Stimulated activated CD8-positive, alpha-beta memory T cell treated with anti-CD3 and anti-CD28 coated beads, Interleukin-4, amount 100 ng/mL, for 1 hour (primary cell): ENCODE measurements at regions not wholly inside any gene's neighbourhood (a gene's known extent, or its start where the extent isn't known, plus 50 kb on each side); places are given as distances from the start of the nearest gene placed in this dataset.
"Not testable (repeated sequence)": the region's sequence is repeated elsewhere in the genome, so short reads cannot be mapped to it uniquely, and the experiment has no call there.

Experiments
- DNase-seq, 2 donors: peaks; one replicate each; pipeline ENCODE4 v3.0.0-alpha.2; 2020; ENCODE audit warnings: low read depth in 2 of 2, low spot score in 1 of 2

DNA sequence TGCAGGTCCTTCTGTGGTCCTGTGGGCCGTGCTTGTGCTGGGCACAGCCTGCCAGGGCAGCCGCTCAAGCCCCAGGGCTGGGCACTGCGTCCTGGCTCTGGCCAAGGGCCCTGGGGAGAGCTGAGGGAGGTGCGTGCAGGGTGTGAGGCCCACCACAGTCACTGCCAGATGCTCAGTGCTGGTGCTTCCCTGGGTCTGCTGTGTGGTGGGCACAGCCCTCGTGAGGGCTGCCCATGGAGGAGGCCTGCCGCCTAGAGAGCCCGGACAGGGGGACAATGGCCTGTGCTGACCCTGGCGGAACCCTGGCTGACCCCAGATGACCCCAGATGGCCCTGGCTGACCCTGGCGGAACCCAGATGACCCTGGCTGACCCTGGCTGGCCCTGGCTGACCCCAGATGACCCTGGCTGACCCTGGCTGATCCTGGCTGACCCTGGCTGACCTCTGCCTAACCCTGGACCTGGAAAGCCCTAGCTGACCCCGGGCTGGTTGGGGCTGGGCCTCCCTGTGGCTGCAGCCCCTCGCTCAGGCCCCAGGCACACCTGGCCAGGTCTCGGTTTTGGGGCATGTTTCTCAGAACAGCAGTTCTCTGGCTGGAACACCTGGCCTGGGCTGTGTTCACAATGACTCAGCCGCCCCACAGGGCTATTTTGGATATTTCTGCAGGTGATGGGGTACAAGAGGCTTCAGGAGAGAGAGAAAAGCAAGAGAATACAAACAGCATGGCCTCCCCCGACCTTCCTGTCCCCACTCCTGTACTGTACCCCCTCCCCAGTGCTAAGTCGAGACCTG is 55.4 kb downstream of the TMEM121 start:
- DNase-seq = no peak

DNA sequence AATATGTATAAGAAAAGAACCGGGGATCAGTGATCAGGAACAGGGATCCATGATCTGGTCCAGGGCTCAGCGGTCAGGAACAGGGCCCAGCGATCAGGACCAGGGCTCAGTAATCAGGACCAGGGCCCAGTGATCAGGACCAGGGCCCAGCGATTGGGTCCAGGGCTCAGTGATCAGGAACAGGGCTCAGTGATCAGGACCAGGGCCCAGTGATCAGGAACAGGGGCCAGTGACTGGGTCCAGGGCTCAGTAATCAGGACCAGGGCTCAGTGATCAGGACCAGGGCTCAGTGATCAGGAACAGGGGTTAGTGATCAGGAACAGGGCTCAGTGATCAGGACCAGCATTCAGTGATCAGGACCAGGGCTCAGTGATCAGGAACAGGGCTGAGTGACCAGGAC is 56.3 kb downstream of the TMEM121 start:
- DNase-seq = no peak

DNA sequence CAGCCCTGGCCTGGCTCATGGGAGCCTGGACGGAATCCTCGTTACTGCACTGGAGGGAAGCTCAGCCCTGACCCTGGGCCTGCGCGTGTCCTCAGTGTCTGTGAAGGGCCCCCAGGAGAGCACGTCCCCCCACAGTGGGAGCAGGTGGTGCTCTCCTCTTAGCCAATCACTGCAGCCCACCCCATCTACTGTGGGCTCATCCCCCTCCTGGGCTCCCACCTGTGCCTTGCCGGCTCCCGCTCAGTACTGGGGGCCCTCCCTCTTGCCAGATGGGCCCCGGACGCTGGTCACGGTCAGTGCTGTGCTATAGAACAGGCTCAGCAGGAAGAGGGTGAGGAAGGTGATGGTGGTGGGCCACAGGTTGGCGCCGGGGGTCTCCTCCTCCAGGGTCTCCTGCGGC is 57.5 kb downstream of the TMEM121 start:
- not testable (repeated sequence) for DNase-seq

DNA sequence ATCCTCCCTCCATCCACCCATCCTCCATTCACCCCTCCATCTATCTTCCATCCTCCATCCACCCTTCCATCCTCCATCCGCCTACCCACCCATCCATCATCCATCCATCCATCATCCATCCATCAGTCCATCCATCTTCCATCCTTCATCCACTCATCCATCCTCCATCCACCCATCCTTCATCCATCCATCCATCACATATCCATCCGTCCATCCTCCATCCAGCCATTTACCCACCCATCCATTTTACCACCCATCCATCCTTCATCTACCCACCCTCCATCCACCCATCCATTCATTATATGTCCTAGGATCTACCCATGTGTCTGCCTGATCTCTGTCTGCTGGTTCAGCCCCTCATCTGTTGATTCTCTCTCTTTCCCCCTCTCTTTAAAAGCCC is 58.9 kb downstream of the TMEM121 start:
- DNase-seq = not testable (repeated sequence)

DNA sequence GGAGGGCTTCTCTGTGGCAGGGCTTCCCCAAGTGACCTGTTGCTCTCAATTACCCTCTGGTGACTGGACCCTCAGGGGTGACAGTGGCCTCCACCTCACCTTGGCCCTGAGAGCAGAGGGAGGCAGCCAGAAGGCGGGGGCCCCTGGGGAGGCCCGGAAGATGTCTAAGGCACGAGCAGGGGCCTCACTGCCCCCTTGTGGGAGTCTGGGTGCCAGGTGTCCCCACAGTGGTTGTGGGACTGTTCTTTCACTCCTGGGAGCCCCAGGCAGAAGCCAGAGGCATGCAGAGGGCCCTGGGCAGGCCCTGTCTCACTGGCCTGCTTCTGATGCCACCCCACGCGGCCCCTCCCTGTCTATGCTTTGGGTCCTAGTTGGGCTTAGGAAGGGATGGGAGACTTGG is 59.3 kb downstream of the TMEM121 start:
- DNase-seq = not testable (repeated sequence)

DNA sequence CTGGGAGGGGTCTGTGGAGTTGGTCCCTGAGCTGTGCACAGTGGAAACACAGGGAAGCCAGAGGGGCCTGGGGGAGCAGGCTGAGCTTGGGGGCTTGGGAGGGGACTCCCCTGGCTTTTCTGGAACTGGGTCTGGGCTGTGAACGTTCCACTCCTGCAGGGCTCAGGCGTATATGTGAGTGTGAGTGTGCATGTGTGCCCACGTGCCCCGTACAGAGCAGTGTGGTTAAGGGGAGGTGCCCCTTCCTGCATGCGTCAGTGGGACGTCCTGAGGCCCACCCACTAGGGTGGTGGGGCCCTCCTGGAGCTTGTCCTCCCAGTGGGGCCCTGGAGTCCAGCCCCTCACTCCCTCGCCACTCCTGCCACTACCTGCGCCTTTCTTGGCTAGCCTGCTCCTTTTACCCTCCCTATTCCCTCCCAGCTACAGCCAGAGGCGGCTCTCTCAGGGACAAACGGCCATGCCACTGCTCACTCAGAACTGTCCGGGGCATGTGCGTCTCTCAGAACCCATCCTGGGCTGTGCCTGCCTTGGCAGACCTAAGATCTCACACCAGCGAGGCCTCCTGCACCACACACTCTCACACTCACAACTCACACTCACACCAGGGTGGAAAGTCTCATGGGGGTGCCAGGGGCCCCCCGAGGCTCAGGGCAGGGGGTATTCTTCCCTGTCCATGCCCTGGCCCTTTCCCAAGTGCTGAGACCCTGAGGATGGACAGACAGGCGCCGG is 59.9 kb downstream of the TMEM121 start:
- DNase-seq = not testable (repeated sequence)

DNA sequence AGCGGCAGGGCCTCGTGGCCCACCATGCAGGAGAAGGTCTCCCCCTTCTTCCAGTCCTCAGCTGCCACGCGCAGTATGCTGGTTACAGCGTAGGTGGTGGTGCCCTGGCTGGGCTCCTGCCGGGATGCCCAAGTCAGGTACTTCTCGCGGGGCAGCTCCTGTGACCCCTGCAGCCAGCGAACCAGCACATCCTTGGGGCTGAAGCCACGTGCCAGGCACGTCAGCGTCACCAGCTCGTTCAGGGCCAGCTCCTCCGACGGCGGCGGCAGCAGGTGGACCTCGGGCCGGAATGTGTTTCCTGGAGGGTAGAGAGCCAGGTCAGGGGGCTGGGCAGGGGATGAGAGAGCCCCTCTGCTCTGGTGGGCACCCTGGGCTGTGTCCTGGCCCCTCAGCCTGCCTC is 60.7 kb downstream of the TMEM121 start:
- DNase-seq = not testable (repeated sequence)

DNA sequence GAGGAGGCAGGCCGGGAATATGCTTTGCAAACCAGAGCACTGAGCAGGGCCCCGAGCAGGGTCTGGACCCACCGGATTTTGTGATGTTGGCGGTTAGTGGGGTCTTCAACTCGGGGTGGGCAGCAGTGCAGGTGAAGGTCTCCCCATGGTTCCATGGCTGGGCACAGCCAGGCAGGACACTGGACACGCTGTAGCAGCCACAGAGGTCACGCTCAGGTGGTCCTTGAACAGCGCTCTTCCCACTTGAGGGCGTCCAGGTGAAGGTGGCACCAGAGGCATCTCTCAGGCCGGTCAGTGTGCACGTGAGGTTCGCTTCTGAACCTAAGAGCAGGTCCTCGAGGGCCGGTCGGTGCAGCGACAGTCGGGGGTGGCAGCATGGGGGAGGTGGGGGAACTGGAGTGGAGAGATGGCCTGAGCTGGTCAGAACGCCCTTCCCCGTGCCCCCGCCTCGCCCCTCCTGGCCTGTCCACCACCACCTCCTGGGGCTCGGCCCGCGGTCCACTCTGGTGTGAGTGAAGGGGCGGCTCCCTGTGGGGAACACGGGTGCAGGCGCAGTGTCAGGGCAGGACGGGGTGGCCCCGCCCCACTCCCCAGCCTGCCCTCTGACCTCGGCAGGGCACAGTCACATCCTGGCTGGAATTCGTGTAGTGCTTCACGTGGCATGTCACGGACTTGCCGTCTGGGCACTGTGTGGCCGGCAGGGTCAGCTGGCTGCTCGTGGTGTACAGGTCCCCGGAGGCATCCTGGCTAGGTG is 61.3 kb downstream of the TMEM121 start:
- DNase-seq = not testable (repeated sequence)

DNA sequence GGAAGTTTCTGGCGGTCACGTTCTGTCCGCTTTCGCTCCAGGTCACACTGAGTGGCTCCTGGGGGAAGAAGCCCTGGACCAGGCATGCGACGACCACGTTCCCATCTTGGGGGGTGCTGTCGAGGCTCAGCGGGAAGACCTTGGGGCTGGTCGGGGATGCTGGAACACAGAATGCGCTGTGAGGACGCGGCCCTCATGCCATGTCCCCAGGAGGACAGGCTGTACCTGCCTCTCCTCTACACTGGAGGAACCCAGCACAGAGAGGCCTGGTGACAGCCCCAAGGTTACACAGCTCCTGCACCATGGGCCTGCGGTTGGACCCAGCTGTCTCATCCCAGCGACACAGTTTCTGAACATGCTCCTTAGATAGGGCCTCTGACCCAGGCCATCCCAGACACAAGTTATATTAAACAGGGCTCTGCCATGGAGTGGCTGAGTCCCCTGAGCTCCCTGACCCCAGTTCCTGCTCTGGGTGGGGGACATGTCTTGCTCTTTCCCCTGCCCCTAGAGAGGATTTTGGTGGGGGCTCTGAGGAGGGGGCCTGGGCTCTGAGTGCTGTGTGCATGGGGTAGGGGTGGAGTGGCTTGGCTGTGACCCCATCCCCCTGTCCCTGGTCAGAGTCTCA is 62.0 kb downstream of the TMEM121 start:
- DNase-seq = no peak

DNA sequence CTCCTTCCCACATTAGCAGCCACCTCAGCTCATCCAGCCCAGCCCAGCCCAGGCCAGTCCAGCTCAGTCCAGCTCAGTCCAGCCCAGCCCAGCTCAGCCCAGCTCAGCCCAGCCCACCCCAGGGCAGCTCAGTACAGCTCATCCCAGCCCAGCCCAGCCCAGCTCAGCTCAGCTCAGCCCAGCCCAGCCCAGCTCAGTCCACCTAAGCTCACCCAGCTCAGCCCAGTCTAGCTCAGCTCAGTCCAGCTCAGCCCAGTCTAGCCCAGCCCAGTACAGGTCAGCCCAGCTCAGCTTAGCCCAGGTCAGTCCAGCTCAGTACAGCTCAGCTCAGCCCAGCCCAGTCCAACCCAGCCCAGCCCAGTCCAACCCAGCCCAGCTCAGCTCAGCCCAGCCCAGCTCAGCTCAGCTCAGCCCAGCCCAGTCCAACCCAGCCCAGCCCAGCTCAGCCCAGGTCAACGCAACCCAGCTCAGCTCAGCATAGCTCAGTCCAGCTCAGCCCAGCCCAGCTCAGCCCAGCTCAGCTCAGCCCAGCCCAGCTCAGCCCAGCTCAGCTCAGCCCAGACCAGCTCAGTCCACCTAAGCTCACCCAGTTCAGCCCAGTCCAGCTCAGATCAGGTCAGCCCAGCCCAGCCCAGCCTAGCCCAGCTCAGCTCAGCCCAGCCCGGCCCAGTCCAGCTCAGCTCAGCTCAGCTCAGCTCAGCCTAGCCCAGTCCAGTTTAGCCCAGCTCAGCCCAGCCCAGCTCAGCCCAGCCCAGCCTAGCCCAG is 63.0 kb downstream of the TMEM121 start:
- DNase-seq = no peak

DNA sequence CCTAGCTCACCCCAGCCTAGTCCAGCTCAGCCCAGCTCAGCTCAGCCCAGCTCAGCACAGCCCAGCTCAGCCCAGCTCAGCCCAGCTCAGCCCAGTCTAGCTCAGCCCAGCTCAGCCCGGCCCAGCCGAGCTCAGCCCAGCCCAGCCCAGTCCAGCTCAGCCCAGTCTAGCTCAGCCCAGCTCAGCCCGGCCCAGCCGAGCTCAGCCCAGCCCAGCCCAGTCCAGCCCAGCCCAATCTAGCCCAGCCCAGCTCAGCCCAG is 63.5 kb downstream of the TMEM121 start:
- DNase-seq = not testable (repeated sequence)

DNA sequence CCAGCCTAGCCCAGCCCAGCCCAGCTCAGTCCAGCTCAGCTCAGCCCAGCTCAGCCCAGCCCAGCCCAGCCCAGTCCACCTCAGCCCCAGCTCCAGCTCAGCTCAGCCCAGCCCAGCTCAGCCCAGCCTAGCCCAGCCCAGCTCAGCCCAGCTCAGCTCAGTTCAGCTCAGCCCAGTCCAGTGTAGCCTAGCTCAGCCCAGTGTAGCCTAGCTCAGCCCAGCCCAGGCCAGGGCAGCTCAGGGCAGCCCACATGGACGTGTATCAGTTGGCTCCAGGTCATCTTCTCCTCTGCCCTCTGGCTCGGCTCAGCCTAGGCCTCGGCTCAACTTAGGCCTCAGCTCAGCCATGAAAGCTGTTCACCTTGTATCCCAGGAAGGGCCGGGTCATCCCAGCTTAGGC is 64.7 kb downstream of the TMEM121 start:
- DNase-seq = no peak

DNA sequence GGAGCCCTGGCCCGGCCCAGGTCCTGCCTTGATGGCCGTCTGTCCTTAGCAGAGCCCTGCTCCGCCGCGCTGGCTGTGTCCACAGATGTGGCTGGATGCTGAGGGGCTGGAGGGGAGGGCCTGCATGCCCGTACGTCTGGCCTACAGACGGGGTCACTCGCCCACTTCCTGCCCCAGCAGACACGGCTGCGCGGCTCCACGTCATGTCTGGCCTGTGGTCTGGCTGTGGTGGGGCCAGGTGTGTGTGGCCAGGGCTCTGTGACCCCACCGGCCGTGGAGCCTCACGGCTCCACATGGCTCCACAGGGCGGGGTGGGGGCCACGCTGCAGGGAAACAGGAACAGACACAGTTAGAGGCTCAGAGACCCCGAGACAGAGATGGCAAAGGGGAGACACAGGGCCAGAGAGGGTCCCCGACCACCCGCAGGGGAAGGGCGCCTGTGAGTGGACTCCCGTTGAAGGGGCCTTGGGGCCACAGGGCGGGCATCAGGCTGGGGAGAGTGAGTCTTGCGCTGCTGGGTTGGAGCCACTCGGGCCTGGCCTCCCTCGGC is 65.5 kb downstream of the TMEM121 start:
- DNase-seq = not testable (repeated sequence)

DNA sequence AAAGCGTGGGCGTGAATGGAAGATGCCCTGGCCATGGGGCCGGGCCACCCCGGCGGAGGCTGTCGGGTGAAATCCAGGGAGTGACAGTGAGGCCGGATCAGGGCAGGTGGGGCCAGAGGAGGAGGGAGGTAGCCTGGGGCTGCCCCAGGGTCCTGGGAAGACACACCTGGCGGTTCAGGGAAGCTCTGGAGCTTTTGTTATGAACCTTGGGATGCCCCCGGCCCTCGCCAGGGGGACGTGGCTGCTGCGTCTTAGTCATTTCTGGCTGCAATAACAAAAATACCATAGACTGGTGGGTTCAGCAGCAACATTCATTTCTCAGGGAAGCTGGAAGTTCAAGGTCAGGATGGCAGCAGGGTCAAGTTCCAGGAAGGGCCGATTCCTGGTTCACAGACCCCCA is 66.3 kb downstream of the TMEM121 start:
- DNase-seq = not testable (repeated sequence)

DNA sequence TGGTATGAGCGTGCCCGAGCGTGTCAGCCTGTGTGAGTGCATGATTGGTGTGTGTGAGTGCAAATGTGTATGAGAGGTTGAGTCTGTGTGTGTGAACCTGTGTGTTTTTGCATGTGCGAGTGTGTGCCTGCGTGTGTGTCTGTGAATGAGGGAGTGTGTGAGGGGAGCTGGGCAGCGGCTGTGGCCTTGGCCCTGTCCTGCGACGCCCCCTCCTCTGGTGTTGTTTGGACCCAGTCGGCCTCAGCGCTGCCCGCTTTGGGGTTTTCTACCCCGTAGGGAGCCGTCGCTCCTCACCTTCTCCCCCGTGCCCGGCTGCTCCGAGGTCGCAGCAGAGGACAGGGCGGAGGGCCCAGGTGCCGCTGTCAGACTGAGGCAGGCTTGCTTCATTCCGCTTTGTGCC is 69.0 kb downstream of the TMEM121 start:
- DNase-seq = not testable (repeated sequence)

DNA sequence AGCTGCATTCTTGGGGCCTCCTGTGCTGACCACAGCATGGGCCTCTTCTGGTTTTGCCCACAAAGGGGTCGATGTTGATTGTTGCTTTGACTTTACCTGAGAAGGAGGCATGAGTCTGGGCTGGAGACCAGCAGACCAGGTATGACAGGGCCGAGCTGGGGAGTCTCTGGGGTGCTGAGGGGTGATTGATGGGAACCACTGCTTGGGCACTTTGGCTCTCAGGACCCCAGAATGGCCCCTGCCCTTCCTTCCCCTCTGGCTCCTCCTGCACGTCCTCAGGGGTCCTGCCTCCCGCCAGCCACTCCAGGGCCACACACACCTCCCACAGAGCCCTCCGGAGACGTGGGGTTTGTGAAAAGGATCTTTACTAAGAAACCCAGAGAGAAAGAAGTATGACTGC is 70.0 kb downstream of the TMEM121 start:
- not testable (repeated sequence) for DNase-seq

DNA sequence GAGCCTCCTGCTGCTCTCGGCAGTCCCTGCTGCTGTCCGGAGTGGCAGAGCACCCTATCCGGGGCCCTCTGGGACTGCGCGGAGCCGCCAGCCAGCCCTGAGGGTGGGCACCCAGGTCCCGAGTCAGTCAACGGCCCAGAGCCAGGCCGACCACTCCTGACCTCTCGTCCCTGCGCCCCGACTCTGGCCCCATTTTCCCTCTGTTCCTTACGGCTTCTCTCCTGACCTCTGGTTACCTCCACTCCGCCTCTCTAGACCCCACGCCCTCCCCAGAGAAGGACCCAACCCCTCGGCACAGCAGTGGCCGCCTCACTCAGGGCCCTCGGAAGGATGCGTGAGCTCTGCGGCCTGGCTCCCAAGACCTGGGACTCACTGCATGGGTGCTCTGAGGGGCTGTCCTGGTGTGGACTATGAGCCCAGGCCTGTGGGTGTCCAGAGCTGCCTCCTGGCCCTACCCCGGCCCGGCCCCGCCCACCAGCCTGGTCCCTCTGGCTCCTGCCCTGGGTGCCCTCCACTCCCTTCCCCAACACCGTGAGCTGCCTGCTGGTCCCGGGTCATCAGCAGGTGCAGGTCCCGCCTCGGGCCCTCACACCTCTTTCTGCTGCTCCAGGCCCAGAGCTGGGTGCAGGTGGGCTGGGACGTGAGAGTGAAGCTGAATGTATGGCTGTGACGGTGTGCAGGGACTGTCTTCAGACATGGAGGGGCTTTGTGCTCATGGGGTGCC is 71.8 kb downstream of the TMEM121 start:
- not testable (repeated sequence) for DNase-seq

DNA sequence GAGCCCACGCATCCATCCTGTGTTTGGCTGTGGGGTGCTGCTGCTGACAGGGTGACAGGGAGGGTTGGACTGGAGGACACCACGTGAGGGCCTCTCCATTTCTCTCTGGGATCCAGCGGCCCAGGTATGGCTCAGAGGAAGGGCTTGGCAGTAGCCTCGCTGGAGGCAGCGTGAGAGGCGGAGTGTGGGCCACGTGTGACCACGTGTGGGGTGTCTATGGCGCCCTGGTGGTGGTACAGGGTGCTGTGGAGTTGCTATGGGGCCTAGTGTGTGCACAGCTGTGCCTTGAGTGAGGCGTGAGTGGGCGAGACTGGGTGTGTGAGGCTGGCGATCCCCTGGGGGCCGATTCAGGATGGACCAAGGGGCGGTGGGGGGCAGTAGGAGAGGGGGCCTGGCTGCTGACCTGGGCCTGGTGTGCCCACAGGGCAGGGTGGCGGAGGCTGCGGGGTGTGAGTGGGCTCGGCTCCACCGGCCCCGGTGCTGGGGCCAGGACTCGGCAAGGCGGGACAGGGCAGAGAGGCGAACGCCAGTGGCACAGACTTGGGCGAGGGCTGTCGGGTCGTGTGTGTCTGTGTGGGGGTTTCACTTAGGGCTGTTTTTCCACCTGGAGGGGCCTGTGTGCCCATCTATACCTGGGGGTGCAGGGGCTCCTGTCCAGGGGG is 72.7 kb downstream of the TMEM121 start:
- DNase-seq = not testable (repeated sequence)

DNA sequence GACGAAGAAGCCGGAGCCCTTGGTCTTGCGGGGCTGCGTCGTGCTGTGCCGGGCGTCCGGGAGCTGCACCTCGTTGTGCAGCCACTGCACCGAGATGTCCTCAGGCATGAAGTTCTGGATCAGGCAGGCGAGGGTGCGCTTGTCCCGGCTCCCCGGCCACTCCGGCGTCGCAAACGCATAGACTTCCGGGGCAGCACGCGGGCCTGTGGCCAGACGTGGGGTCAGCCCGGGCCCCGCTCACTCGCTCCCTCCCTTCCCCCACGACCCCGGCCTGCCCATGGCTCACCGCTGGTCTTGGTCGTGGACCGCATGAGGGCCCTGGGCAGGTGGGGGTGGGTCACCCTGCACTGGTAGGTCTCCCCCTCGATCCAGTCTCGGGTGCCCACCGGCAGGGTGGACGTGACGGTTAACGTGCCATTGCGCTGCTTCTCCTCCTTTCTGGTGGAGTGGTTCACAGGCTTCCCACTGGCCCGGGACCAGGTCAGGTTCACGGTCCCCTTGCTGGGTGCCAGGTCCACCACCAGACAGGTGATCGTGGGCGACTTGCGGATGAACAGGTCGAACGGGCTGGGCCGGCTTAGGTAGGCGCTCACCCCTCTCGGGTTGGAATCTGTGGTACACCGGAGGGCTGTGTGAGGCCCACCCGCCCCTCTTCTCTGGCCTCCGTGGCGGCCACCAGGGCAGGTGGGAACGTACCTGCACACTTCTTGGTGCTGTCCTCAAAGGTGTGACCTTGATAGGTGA is 74.0 kb downstream of the TMEM121 start:
- not testable (repeated sequence) for DNase-seq
